Thyroid gland (tissue), 4 donors: ENCODE measurements at regions not wholly inside any gene's neighbourhood (a gene's known extent, or its start where the extent isn't known, plus 50 kb on each side); places are given as distances from the start of the nearest gene placed in this dataset.

Experiments
- DNase-seq, 2 donors: peaks; one replicate each; pipeline ENCODE4 v3.0.0-alpha.2; 2019
- H3K27ac ChIP-seq, 3 donors: fragments of 200-600 bp; sonication (generic); 1 replicate in 2 of 3; 2 replicates in 1 of 3; pipeline ENCODE4 v1.5.1; 2016 to 2019; ENCODE audit warnings: mild to moderate bottlenecking in 1 of 3, moderate library complexity in 1 of 3
- H3K27me3 ChIP-seq: fragments of 200-600 bp; sonication (generic); one replicate; pipeline ENCODE4 v1.5.1; 2019
- H3K36me3 ChIP-seq, 2 donors: fragments of 200-600 bp; sonication (generic); one replicate each; pipeline ENCODE4 v1.5.1; 2016 to 2019
- H3K4me1 ChIP-seq, 2 donors: fragments of 200-600 bp; sonication (generic); one replicate each; pipeline ENCODE4 v1.5.1; 2017 to 2019
- H3K4me3 ChIP-seq, 3 donors: fragments of 200-600 bp; sonication (generic); replicated peaks in 1 of 3; 1 replicate in 2 of 3; 2 replicates in 1 of 3; pipeline ENCODE4 v1.5.1; 2016; ENCODE audit warnings: mild to moderate bottlenecking in 1 of 3
- H3K9me3 ChIP-seq: fragments of 200-600 bp; sonication (generic); one replicate; pipeline ENCODE4 v1.5.1; 2017
- CTCF ChIP-seq, 6 experiments: fragments of 200-600 bp in 3 of 6; fragments of 450-650 bp in 3 of 6; sonication (generic) in 3 of 6; IDR thresholded peaks; one replicate each; pipeline ENCODE4 v1.5.1; 2016 to 2019; ENCODE audit warnings: antibody characterized with exemption in 6 of 6, mild to moderate bottlenecking in 2 of 6, inconsistent platforms in 1 of 6, moderate library complexity in 1 of 6
- POLR2A ChIP-seq, 2 donors: fragments of 450-650 bp; IDR thresholded peaks; one replicate each; pipeline ENCODE4 v1.6.1; 2017; ENCODE audit warnings: antibody characterized with exemption in 2 of 2, mild to moderate bottlenecking in 2 of 2, moderate library complexity in 1 of 2
- WGBS, 2 donors: methylation state at CpG; one replicate each; pipeline ENCODE4 v1.1.5; 2017; 5-methylcytosine and 5-hydroxymethylcytosine counted together
- intact Hi-C: fragments of 100-400 bp; cut with DNase I; formaldehyde crosslinking; loops from one replicate; pipeline ENCODE4 v1.15.1; 2023

- DNase-seq, result no peak
- intact Hi-C loops, result no loop called here
- TF ChIP-seq CTCF (IDR thresholded peaks at IDR 0.05) (no peak), POLR2A (IDR thresholded peaks at IDR 0.05) (no peak)
- Histone ChIP-seq H3K4me1 (peaks cover 0 to 2% of the 10 kb centered on the region in 2 donors), H3K9me3 (no peaks in the 10 kb centered on the region), H3K27me3 (no peaks in the 10 kb centered on the region), H3K36me3 (no peaks in the 10 kb centered on the region), H3K27ac (no peak overlapping the region), H3K4me3 (no peak overlapping the region)
- WGBS, 2 donors, result 82% methylated on average over 3 of the region's 3 CpGs
Observed at GRCh38 chr6:113733381-113733780, 123.8 kb upstream of the MARCKS start.

DNA sequence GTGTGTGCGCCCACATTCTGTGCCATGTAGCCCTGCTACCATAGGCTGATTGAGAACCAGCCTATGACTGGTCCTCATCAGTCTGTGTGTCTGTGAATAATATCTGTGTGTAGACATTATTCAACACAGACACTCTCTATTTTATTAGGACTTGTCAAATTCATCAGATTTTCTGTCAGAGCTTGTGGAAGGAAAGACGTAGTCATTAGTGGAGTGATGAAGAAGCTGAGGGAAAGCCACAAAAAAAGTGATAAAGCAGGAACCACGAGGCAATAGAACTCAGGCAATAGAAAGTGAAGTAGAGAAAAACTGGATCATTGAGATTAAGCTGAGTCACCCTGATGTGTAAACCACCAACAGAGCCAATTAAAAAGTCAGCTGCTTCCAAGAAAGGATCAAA, 122.2 kb upstream of the MARCKS start:
- H3K36me3 ChIP-seq, result no peaks in the 10 kb centered on the region
- no peak overlapping the region for H3K27ac ChIP-seq
- WGBS, 2 donors, result 76 to 83% methylated on average over 3 of the region's 3 CpGs
- H3K9me3 ChIP-seq, result no peaks in the 10 kb centered on the region
- intact Hi-C loops, result no loop called here
- TF ChIP-seq CTCF (IDR thresholded peaks at IDR 0.05), result no peak
- no peak for TF ChIP-seq POLR2A (IDR thresholded peaks at IDR 0.05)
- H3K4me1 ChIP-seq, result peaks cover 0 to 2% of the 10 kb centered on the region in 2 donors
- no peak for DNase-seq
- H3K4me3 ChIP-seq, result no peak overlapping the region
- no peaks in the 10 kb centered on the region for H3K27me3 ChIP-seq

DNA sequence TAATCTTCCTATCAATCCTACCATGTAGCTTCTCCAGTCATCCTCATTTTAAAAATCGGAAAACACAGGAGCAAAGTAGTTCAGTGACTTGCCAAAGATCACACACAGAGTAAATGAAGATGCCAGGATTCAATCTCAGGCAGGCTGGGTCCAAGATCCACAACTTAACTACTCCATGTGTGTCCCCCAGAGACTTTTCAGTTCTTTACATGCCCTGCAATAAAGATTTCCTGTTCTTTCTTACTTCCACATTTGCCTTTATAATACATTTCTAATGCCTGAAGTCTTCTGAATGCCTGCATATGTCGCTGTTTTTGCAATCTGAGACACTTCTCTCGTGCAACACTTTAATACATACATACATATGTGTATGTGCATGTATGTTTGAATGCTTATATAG, 121.7 kb upstream of the MARCKS start:
- Histone ChIP-seq H3K4me1 (peaks cover 0 to 2% of the 10 kb centered on the region in 2 donors), H3K27ac (no peak overlapping the region), H3K9me3 (no peaks in the 10 kb centered on the region), H3K4me3 (no peak overlapping the region), H3K36me3 (no peaks in the 10 kb centered on the region), H3K27me3 (no peaks in the 10 kb centered on the region)
- intact Hi-C loops, result no loop called here
- 83 to 89% methylated on average over 3 of the region's 3 CpGs for WGBS, 2 donors
- TF ChIP-seq CTCF (IDR thresholded peaks at IDR 0.05), result no peak
- TF ChIP-seq POLR2A (IDR thresholded peaks at IDR 0.05), result no peak
- DNase-seq, result no peak

- H3K4me1 ChIP-seq, result no peaks in the 10 kb centered on the region
- intact Hi-C loops, result no loop called here
Observed at GRCh38 chr6:113736978-113737377, 120.2 kb upstream of the MARCKS start.

GRCh38 chr6:113739041-113739655, 118.0 kb upstream of the MARCKS start:
- H3K27me3 ChIP-seq, result no peaks in the 10 kb centered on the region

More at GRCh38 chr6:113736978-113737377, 120.2 kb upstream of the MARCKS start:
- Histone ChIP-seq H3K27me3 (no peaks in the 10 kb centered on the region), H3K27ac (no peak overlapping the region), H3K4me3 (no peak overlapping the region), H3K9me3 (no peaks in the 10 kb centered on the region), H3K36me3 (no peaks in the 10 kb centered on the region)
- DNase-seq, result no peak
- TF ChIP-seq CTCF (IDR thresholded peaks at IDR 0.05) (no peak), POLR2A (IDR thresholded peaks at IDR 0.05) (no peak)

More at GRCh38 chr6:113739041-113739655, 118.0 kb upstream of the MARCKS start:
- no peaks in the 10 kb centered on the region for H3K36me3 ChIP-seq
- H3K4me1 ChIP-seq, result no peaks in the 10 kb centered on the region
- no peaks in the 10 kb centered on the region for H3K9me3 ChIP-seq
- TF ChIP-seq POLR2A (IDR thresholded peaks at IDR 0.05), result no peak
- no peak for TF ChIP-seq CTCF (IDR thresholded peaks at IDR 0.05)
- intact Hi-C loops, result no loop called here
- no peak overlapping the region for H3K27ac ChIP-seq
- peak; percentile 21 to 48 for DNase-seq
- 55 to 56% methylated on average over 4 of the region's 4 CpGs for WGBS, 2 donors
- H3K4me3 ChIP-seq, result no peak overlapping the region
